ENCODE measurements at regions not wholly inside any gene's neighbourhood (a gene's known extent, or its start where the extent isn't known, plus 50 kb on each side); places are given as distances from the start of the nearest gene placed in this dataset.
A peak's percentile ranks its signal among the peaks of the same experiment; 100 is the strongest.

- DNase-seq (ENCODE audit: extremely low spot score, insufficient read length, low read depth), result no peak
- FAIRE-seq, result no peak
Measured at GRCh38 chr2:122139739-122140420, 384.4 kb downstream of the TSN start.

- FAIRE-seq (no peak), DNase-seq (ENCODE audit: extremely low spot score, insufficient read length, low read depth) (no peak)
Measured at GRCh38 chr2:122144884-122145283, 389.4 kb downstream of the TSN start.

GRCh38 chr2:122145856-122146255 lies 390.4 kb downstream of the TSN start:
- no peak for DNase-seq (ENCODE audit: extremely low spot score, insufficient read length, low read depth)
- FAIRE-seq, result no peak

- no peak for DNase-seq (ENCODE audit: extremely low spot score, insufficient read length, low read depth)
- peak; percentile 46 for FAIRE-seq
Measured at GRCh38 chr2:122148128-122148767, 392.8 kb downstream of the TSN start.

GRCh38 chr2:122150524-122151280 lies 395.3 kb downstream of the TSN start:
- no peak for FAIRE-seq
- no peak for DNase-seq (ENCODE audit: extremely low spot score, insufficient read length, low read depth)

GRCh38 chr2:122152571-122152970 lies 397.1 kb downstream of the TSN start:
- DNase-seq (ENCODE audit: extremely low spot score, insufficient read length, low read depth), result no peak
- no peak for FAIRE-seq

- FAIRE-seq (no peak), DNase-seq (ENCODE audit: extremely low spot score, insufficient read length, low read depth) (no peak)
Measured at GRCh38 chr2:122156176-122156890, 400.9 kb downstream of the TSN start.

GRCh38 chr2:122157158-122157557 lies 401.7 kb downstream of the TSN start:
- FAIRE-seq, result no peak

GRCh38 chr2:122163617-122164016 lies 408.2 kb downstream of the TSN start:
- DNase-seq (ENCODE audit: extremely low spot score, insufficient read length, low read depth) (no peak), FAIRE-seq (no peak)

More at GRCh38 chr2:122157158-122157557, 401.7 kb downstream of the TSN start:
- no peak for DNase-seq (ENCODE audit: extremely low spot score, insufficient read length, low read depth)

GRCh38 chr2:122164964-122165363 lies 409.5 kb downstream of the TSN start:
- FAIRE-seq (no peak), DNase-seq (ENCODE audit: extremely low spot score, insufficient read length, low read depth) (no peak)

- FAIRE-seq, result no peak
- DNase-seq (ENCODE audit: extremely low spot score, insufficient read length, low read depth), result no peak
Measured at GRCh38 chr2:122166820-122167219, 411.4 kb downstream of the TSN start.

- no peak for FAIRE-seq
- no peak for DNase-seq (ENCODE audit: extremely low spot score, insufficient read length, low read depth)
Measured at GRCh38 chr2:122167515-122167914, 412.1 kb downstream of the TSN start.

GRCh38 chr2:122168799-122169198 lies 413.3 kb downstream of the TSN start:
- DNase-seq (ENCODE audit: extremely low spot score, insufficient read length, low read depth) (no peak), FAIRE-seq (no peak)

- FAIRE-seq, result no peak
Measured at GRCh38 chr2:122172812-122173211, 417.4 kb downstream of the TSN start.

GRCh38 chr2:122174061-122174460 lies 418.6 kb downstream of the TSN start:
- DNase-seq (ENCODE audit: extremely low spot score, insufficient read length, low read depth), result no peak
- no peak for FAIRE-seq

More at GRCh38 chr2:122172812-122173211, 417.4 kb downstream of the TSN start:
- no peak for DNase-seq (ENCODE audit: extremely low spot score, insufficient read length, low read depth)

GRCh38 chr2:122179492-122180165 lies 424.2 kb downstream of the TSN start:
- FAIRE-seq (no peak), DNase-seq (ENCODE audit: extremely low spot score, insufficient read length, low read depth) (no peak)

GRCh38 chr2:122180972-122181371 lies 425.5 kb downstream of the TSN start:
- FAIRE-seq, result no peak
- DNase-seq (ENCODE audit: extremely low spot score, insufficient read length, low read depth), result no peak

GRCh38 chr2:122182616-122183355 lies 427.3 kb downstream of the TSN start:
- no peak for DNase-seq (ENCODE audit: extremely low spot score, insufficient read length, low read depth)
- FAIRE-seq, result no peak

- FAIRE-seq, result no peak
- DNase-seq (ENCODE audit: extremely low spot score, insufficient read length, low read depth), result no peak
Measured at GRCh38 chr2:122183890-122184289, 428.4 kb downstream of the TSN start.

Measured in GM18507 (cell line).